HG02798 (cell line): ENCODE measurements at regions not wholly inside any gene's neighbourhood (a gene's known extent, or its start where the extent isn't known, plus 50 kb on each side); places are given as distances from the start of the nearest gene placed in this dataset.

Experiments used
- ATAC-seq: cut with Tn5 transposase; IDR thresholded peaks from one replicate; pipeline ENCODE4 v1.9.1; 2021; ENCODE audit warnings: mild to moderate bottlenecking; ENCODE audit not compliant: unreplicated experiment, poor library complexity

GRCh38 chr7:110157631-110158362 is 933.1 kb upstream of the LRRN3 start:
- ATAC-seq = no peak

- no peak for ATAC-seq
Observed at GRCh38 chr7:110168010-110168409, 922.9 kb upstream of the LRRN3 start.

DNA sequence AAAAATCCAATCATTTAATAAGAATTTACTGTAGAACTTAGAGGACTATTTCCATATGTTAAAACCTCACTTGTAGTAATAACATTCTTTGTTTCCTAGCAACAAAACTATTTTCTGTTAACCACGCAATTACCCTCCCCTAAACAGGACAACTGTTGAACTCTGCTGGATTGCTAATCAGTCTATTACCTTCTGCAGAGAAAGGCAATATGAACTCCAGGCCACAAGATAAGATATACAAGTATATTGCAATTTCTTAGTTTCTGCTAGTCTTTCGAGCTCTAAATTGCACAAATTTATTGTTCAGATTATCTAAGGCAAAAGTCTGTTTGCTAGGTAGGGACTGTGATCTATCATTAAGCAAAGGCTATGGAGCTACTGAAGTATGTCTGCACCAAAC is 920.1 kb upstream of the LRRN3 start:
- no peak for ATAC-seq

DNA sequence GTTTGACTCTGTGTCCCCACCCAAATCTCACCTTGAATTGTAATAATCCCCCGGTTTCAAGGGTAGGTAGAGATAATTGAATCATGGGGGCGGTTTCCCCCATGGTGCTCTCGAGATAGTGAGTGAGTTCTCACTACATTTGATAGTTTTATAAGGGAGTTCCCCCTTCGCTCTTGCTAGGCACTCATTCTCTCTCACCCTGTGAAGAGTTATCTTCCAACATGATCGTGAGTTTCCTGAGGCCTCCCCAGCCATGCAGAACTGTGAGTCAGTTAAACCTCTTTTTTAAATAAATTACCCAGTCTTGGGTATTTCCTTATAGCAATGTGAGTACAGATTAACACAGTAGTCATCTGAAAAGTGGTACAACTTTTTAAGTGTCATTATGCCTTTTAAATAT is 913.5 kb upstream of the LRRN3 start:
- ATAC-seq = no peak

DNA sequence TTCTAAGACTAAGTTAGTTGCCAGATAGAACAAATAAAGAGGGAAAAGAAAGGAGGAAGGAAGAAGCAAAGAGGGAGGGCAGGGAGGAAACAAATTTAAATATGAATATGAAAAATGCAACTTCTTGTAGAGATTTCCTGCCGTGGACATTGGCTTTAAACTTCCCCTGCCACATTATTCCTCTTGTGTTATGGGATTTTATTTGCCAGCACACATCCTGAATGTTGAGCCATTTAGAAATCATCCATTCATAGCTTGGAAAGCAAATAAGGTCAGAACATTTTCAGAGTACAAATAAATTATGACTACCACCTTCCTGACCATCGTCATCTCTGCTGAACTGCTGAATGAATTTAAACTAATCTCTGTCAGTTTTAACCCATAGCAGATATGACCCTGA is 911.9 kb upstream of the LRRN3 start:
- no peak for ATAC-seq

DNA sequence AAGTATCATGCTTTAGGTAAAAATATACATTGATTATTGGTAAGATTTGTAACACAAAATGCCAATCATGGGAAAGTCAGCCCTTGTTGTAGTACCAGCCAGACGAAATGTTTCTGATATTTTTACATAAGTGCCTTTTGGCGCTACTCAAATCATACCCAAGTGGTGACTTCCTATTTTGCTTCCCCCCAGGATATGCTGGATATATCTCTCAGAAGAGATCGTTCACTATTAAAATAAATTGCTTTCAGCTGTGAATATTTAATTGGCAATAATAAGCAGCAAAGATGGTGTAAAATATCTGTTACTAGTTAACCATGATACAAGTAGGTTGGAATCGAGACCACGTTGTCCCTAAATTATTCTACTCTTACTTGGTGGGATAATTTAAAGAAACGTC is 909.2 kb upstream of the LRRN3 start:
- ATAC-seq = no peak

GRCh38 chr7:110186334-110186733 is 904.6 kb upstream of the LRRN3 start:
- no peak for ATAC-seq

DNA sequence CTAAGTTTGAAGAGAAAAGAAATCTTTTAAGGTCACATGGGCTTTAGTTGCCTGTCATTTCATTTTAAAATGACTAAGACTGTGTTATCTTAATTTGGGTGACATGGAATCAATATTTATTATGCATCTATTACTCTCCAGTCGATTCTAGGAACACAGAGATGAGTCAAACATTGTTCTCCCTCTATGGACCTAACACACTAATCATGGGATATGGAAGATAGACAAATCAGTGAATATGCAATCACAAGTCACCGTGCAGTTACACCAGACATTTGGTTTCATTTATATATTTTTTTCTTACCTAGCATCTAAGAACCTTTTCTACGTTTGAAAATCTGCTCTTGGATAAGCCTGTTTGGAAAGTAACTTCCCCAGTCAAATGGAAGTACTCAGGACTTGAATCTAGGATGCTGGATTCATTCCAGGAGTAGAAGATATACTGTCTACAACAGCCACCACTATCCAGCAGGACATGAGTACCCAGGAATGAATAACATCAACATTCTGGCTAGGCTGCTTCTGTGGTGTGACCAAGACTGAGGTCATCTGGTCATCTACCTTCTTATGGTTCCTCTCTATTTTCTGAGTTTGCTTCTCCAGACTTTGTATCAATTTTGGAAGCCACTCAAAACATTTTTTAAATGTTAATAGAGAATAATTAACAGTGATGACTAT is 902.9 kb upstream of the LRRN3 start:
- no peak for ATAC-seq

GRCh38 chr7:110204527-110204926 is 886.4 kb upstream of the LRRN3 start:
- no peak for ATAC-seq

- no peak for ATAC-seq
Observed at GRCh38 chr7:110205899-110206298, 885.0 kb upstream of the LRRN3 start.

GRCh38 chr7:110209884-110210283 is 881.0 kb upstream of the LRRN3 start:
- ATAC-seq = no peak

DNA sequence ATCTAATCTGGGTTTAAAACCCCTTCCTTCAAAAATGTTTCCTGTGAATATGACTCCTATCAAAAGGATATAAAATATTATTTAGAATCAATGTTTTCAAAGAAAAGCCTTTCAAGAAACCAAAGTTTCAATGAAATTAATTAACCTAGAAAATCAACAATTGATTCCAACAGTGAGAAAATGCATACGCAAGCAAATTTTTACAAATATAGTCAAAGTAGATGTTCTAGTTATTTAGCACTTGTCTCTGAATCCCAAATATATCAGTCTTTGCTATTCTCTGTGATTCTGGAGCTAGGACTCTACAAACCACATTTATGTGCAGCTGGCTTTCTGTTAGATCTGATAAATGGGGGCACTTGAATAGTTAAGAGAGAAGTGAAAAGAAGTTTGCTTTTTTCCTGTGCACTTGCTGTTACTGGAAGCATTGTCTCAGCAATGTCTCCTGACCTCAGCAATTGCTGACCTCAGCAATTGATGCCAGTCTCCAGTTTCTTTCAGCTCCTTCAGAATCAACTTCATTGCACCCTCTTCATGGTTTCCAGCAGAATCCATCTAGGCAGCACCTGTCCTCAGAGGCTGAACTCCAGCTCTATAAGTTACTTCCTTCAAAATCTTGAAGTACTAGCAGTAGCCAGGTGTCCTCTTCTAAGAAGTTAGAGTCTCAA is 879.9 kb upstream of the LRRN3 start:
- no peak for ATAC-seq

GRCh38 chr7:110224643-110225042 is 866.3 kb upstream of the LRRN3 start:
- ATAC-seq = no peak

GRCh38 chr7:110246118-110246517 is 844.8 kb upstream of the LRRN3 start:
- ATAC-seq = no peak

DNA sequence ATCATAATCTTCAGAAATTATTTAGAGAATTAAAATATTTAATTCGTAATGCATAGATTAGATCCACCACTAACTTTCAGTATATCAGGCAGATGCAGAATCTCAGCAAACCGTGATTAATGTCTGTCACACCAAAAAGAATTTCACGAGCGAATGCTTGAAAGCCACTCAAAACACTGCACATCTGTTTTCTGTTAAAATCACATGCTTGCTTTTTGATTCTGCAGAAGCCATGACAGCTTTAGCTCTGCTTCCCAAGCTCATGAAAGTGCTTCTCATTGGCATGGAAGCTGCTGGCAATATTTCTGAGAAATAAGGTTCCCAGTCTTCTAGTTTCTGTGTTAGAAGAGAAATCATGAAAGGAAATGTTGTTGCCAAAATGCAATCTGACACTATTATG is 837.8 kb upstream of the LRRN3 start:
- ATAC-seq = no peak

GRCh38 chr7:110257673-110258072 is 833.3 kb upstream of the LRRN3 start:
- no peak for ATAC-seq

DNA sequence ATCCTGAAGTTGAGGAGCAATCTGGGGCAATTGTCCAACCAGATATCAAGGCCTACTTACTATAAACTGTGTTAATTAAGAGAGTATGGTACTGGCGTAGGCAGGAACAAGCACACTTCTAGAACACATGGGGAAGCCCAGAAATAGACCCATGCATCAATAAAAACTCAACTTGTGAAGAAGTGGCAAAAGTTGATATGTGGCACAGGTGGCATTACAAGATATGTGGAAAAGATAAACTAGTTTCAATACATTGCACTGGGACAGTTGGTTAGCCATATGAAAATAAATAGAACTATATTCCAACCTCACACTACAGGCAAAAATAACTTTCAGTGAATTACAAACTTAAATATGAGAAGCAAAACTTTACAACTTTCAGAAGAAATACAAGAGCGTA is 828.7 kb upstream of the LRRN3 start:
- no peak for ATAC-seq

DNA sequence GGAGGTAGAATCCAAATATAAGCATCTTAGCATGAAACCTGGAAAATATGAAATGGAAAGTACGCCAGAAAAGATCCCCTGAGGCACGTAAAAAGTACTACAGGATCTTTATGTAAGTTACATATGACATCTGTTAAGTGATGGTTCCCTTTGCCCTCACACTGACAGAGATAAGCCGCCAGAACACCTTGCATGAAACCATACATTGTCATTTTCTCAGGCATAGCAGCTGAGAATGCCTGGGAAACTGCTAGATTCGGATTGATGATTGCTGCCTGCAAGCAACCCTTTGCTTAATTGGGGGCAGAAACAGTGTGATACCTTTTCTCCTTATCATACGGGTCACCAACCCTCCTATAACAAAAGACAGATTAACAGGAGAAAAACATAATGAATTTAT is 826.6 kb upstream of the LRRN3 start:
- no peak for ATAC-seq

DNA sequence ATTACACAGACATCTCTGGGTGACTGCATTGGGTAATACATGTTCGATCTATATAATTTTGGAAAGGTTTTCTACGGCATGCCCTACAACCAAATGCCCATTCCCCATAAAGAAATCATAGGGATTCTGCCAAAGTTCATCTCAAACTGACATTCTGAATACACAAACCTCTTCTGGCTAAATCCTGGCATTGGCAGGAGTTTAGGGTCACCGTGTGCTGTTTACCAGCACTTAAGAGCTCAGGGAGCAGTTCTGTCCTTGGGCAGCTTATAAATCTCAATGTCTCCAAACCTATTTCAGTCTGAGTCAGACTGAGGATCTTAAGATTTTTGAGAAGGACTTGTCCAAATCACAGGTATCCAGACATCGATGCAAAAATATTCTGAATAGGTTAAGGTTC is 809.6 kb upstream of the LRRN3 start:
- ATAC-seq = no peak

DNA sequence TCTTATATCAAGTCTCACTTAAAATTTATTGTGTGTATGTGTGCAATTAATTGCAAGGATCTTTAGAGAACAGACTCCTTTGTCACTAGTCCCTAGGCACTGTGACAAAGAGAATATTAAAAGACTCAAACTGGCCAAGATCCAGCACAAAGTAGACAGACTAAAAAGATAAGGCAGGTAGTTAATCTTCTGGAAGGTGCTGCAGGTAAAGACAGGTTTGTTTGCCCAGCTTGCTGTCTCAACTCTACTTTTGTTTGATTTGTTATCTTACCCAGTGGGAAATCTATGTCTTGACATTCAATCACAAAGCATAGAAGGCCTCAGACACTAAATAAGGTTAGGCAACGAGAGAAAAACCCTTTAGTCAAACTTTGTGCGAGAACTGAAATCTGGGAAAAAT is 807.9 kb upstream of the LRRN3 start:
- no peak for ATAC-seq

DNA sequence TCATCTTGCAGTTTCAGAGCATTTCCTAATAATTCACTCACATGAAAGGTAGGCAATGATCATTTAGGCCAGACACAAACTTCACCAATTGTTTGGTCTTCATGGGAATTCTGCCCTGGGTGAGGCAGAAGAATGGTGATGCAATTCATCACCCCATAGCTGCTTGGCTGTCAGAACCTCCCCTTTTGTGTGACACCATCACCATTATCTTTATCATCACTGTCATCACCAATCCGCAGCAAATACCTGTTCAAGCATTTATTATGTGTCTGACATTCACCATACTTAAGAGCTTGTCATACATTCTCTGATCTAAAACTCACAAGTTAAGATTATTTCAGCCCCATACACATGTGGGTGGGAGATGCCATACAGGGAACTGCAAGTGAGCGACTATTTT is 799.5 kb upstream of the LRRN3 start:
- no peak for ATAC-seq

DNA sequence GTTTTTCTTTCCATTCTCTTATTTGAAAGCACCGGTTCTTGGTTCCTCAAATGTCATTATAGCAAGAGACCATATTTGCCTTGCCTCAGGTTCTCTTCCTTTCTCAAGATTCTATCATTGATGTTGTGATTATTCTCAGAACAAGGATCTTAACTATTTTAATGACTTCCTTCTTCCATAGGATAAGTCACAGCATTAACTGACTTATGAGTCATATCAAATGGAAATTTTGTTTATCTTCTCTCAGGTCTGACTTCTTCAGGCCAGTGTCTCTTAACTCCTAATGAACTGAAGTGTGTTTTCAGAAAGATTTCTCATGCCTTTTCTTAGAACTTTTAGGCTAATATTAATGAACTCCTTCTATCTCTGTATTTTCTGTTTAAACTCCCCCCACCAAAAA is 794.6 kb upstream of the LRRN3 start:
- no peak for ATAC-seq
